ENCODE measurements at regions not wholly inside any gene's neighbourhood (a gene's known extent, or its start where the extent isn't known, plus 50 kb on each side); places are given as distances from the start of the nearest gene placed in this dataset.

- Histone ChIP-seq H3K4me1 (no peaks in the 10 kb centered on the region), H3K9me3 (no peaks in the 10 kb centered on the region), H3K27ac (no peak overlapping the region), H3K27me3 (no peaks in the 10 kb centered on the region), H3K36me3 (no peaks in the 10 kb centered on the region), H3K4me3 (replicated peaks in 1 of 3) (no peak overlapping the region)
- DNase-seq: no peak
- 59 to 64% methylated on average over 4 of the region's 4 CpGs for WGBS, 2 donors
- intact Hi-C loops (cut with DNase I): no loop called here
- no peak for TF ChIP-seq CTCF (IDR thresholded peaks at IDR 0.05)
- no peak for TF ChIP-seq POLR2A (IDR thresholded peaks at IDR 0.05)
These were observed 457.3 kb upstream of the ARRDC3 start for GRCh38 chr5:91840412-91840811.

GRCh38 chr5:91839721-91840120 lies 456.6 kb upstream of the ARRDC3 start:
- WGBS, 2 donors: 86 to 90% methylated on average over 4 of the region's 4 CpGs
- Histone ChIP-seq H3K27me3 (no peaks in the 10 kb centered on the region), H3K4me3 (replicated peaks in 1 of 3) (no peak overlapping the region), H3K4me1 (no peaks in the 10 kb centered on the region), H3K36me3 (no peaks in the 10 kb centered on the region), H3K9me3 (no peaks in the 10 kb centered on the region), H3K27ac (no peak overlapping the region)
- intact Hi-C loops (cut with DNase I): no loop called here
- TF ChIP-seq CTCF (IDR thresholded peaks at IDR 0.05): no peak
- no peak for TF ChIP-seq POLR2A (IDR thresholded peaks at IDR 0.05)
- DNase-seq: no peak

GRCh38 chr5:91839233-91839632 lies 456.1 kb upstream of the ARRDC3 start:
- H3K9me3 ChIP-seq: no peaks in the 10 kb centered on the region
- H3K36me3 ChIP-seq: no peaks in the 10 kb centered on the region
- H3K4me1 ChIP-seq: no peaks in the 10 kb centered on the region
- no peak overlapping the region for H3K4me3 ChIP-seq (replicated peaks in 1 of 3)
- WGBS, 2 donors: 65 to 71% methylated on average over 2 of the region's 2 CpGs
- no peak for TF ChIP-seq CTCF (IDR thresholded peaks at IDR 0.05)
- TF ChIP-seq POLR2A (IDR thresholded peaks at IDR 0.05): no peak
- DNase-seq: no peak
- H3K27ac ChIP-seq: no peak overlapping the region
- no peaks in the 10 kb centered on the region for H3K27me3 ChIP-seq
- intact Hi-C loops (cut with DNase I): no loop called here

- TF ChIP-seq POLR2A (IDR thresholded peaks at IDR 0.05): no peak
- TF ChIP-seq CTCF (IDR thresholded peaks at IDR 0.05): no peak
- Histone ChIP-seq H3K9me3 (no peaks in the 10 kb centered on the region), H3K27me3 (no peaks in the 10 kb centered on the region), H3K4me1 (peaks cover 0 to 8% of the 10 kb centered on the region in 2 donors), H3K36me3 (no peaks in the 10 kb centered on the region), H3K4me3 (replicated peaks in 1 of 3) (no peak overlapping the region), H3K27ac (no peak overlapping the region)
- intact Hi-C loops (cut with DNase I): no loop called here
- DNase-seq: no peak
- 94 to 95% methylated on average over 5 of the region's 5 CpGs for WGBS, 2 donors
These were observed 447.3 kb upstream of the ARRDC3 start for GRCh38 chr5:91830361-91830953.

- H3K27me3 ChIP-seq: no peaks in the 10 kb centered on the region
- H3K27ac ChIP-seq: no peak overlapping the region
- DNase-seq: no peak
- intact Hi-C loops (cut with DNase I): no loop called here
- 77 to 81% methylated on average over 4 of the region's 4 CpGs for WGBS, 2 donors
- H3K4me1 ChIP-seq: peaks cover 0 to 8% of the 10 kb centered on the region in 2 donors
- no peak overlapping the region for H3K4me3 ChIP-seq (replicated peaks in 1 of 3)
- no peaks in the 10 kb centered on the region for H3K36me3 ChIP-seq
- TF ChIP-seq POLR2A (IDR thresholded peaks at IDR 0.05) (no peak), CTCF (IDR thresholded peaks at IDR 0.05) (no peak)
- no peaks in the 10 kb centered on the region for H3K9me3 ChIP-seq
These were observed 442.5 kb upstream of the ARRDC3 start for GRCh38 chr5:91825618-91826017.

Data from thyroid gland (tissue), 4 donors.